Tibial nerve (tissue), 4 donors: ENCODE measurements at regions not wholly inside any gene's neighbourhood (a gene's known extent, or its start where the extent isn't known, plus 50 kb on each side); places are given as distances from the start of the nearest gene placed in this dataset.

ENCODE experiments used
- CTCF ChIP-seq, 5 experiments: fragments of 200-600 bp in 3 of 5; fragments of 450-650 bp in 2 of 5; sonication (generic) in 3 of 5; IDR thresholded peaks; one replicate each; pipeline ENCODE4 v1.5.1; 2016 to 2019; ENCODE audit warnings: antibody characterized with exemption in 5 of 5, mild to moderate bottlenecking in 3 of 5, moderate library complexity in 2 of 5
- EP300 ChIP-seq, 2 donors: sonication (generic); formaldehyde crosslinking; IDR thresholded peaks; one replicate each; pipeline ENCODE4 v1.6.1; 2017; ENCODE audit warnings: antibody characterized with exemption in 2 of 2, mild to moderate bottlenecking in 1 of 2
- POLR2A ChIP-seq, 2 donors: fragments of 450-650 bp; IDR thresholded peaks; one replicate each; pipeline ENCODE4 v1.6.1; 2017; ENCODE audit warnings: antibody characterized with exemption in 2 of 2, mild to moderate bottlenecking in 2 of 2, moderate library complexity in 2 of 2

- TF ChIP-seq CTCF (IDR thresholded peaks at IDR 0.05) (no peak), POLR2A (IDR thresholded peaks at IDR 0.05) (no peak), EP300 (IDR thresholded peaks at IDR 0.05) (no peak)
Observed at GRCh38 chr2:122031544-122032263, 276.3 kb downstream of the TSN start.
